GM23248 (cell line): ENCODE measurements at regions not wholly inside any gene's neighbourhood (a gene's known extent, or its start where the extent isn't known, plus 50 kb on each side); places are given as distances from the start of the nearest gene placed in this dataset.

Experiments used
- EZH2 ChIP-seq: fragments of 200-600 bp; sonication (generic); IDR thresholded peaks from 2 replicates; pipeline ENCODE4 v1.6.1; 2018; ENCODE audit warnings: antibody characterized with exemption, mild to moderate bottlenecking; ENCODE audit not compliant: insufficient read depth, poor library complexity, severe bottlenecking
- EZH2phosphoT487 ChIP-seq: fragments of 200-600 bp; sonication (generic); IDR thresholded peaks from 2 replicates; pipeline ENCODE4 v1.6.1; 2018; ENCODE audit warnings: antibody characterized with exemption, moderate library complexity, mild to moderate bottlenecking, low read depth; ENCODE audit not compliant: insufficient read depth

GRCh38 chr14:71737760-71738159 is 194.5 kb upstream of the RGS6 start:
- TF ChIP-seq EZH2 (no peak), EZH2phosphoT487 (no peak)
